HepG2 (cell line): ENCODE measurements at regions not wholly inside any gene's neighbourhood (a gene's known extent, or its start where the extent isn't known, plus 50 kb on each side); places are given as distances from the start of the nearest gene placed in this dataset.
A peak's percentile ranks its signal among the peaks of the same experiment; 100 is the strongest.

Source experiments
- ATAC-seq: fragments of 200-7000 bp; cut with Tn5 transposase; 3 replicates; pipeline ENCODE4 v1.9.1; 2020; ENCODE audit warnings: mild to moderate bottlenecking, moderate library complexity
- BruUV-seq: library from RNA; stranded (reverse); fragments of 400-500 nt; replicated peaks from 2 replicates; lab custom pipeline; 2021; lab: Mats Ljungman, UMichigan
- CTCF ChIA-PET: fragments of 300-600 bp; formaldehyde crosslinking; extraction: SDS; loops from one replicate; lab custom pipeline; 2021; ENCODE audit warnings: low total read pairs, inconsistent platforms, low intra/inter-chr PET ratio; lab: Yijun Ruan, JAX
- POLR2A ChIA-PET: fragments of 350-600 bp; sonication (Branson Sonifier 250); formaldehyde crosslinking; loops from one replicate; lab custom pipeline; 2020; ENCODE audit warnings: antibody characterized with exemption, inconsistent platforms; lab: Yijun Ruan, JAX
- DNase-seq: peaks from one replicate; pipeline ENCODE4 v3.0.0-alpha.2; 2015; ENCODE audit warnings: low spot score
- FAIRE-seq: peaks from 3 replicates; lab custom pipeline; 2011; peaks lifted over from hg19 to GRCh38; lab: Jason Lieb, UNC
- H2AFZ ChIP-seq: one replicate; pipeline ENCODE4 v1.6.1; 2011; ENCODE audit warnings: low read length, inconsistent platforms
- H3K27ac ChIP-seq: fragments of 300-600 bp; 3 replicates; pipeline ENCODE4 v1.8.0; 2011; ENCODE audit warnings: mixed run types, mild to moderate bottlenecking, mixed read lengths, low read length, inconsistent platforms; ENCODE audit not compliant: insufficient read depth; ENCODE audit errors: extremely low read length
- H3K27me3 ChIP-seq, 2 experiments: fragments of 200-600 bp in 1 of 2; 2 replicates in 1 of 2; 3 replicates in 1 of 2; pipeline versions ENCODE4 v1.6.0 to v1.8.0; 2011; ENCODE audit warnings: low read length in 2 of 2, mild to moderate bottlenecking in 2 of 2, moderate library complexity in 2 of 2, inconsistent platforms in 1 of 2; ENCODE audit not compliant: insufficient read depth in 2 of 2, control insufficient read depth in 1 of 2
- H3K36me3 ChIP-seq, 2 experiments: fragments of 200-600 bp in 1 of 2; replicated peaks in 1 of 2; 2 replicates in 1 of 2; 3 replicates in 1 of 2; pipeline versions ENCODE4 v1.5.1 to v1.8.0; 2011; ENCODE audit warnings: low read length in 2 of 2, inconsistent platforms in 1 of 2; ENCODE audit not compliant: insufficient read depth in 2 of 2, control insufficient read depth in 1 of 2
- H3K4me1 ChIP-seq: 2 replicates; pipeline ENCODE4 v1.5.1; 2012; ENCODE audit warnings: low read length, inconsistent platforms; ENCODE audit not compliant: insufficient read depth
- H3K4me2 ChIP-seq: 2 replicates; pipeline ENCODE4 v1.6.0; 2011; ENCODE audit warnings: low read depth, low read length, inconsistent platforms
- H3K4me3 ChIP-seq, 3 experiments: fragments of 200-600 bp in 1 of 3; sonication (generic), shearing (Covaris generic) in 1 of 3; replicated peaks in 1 of 3; 2 replicates each; pipeline ENCODE4 v1.5.1; 2011 to 2016; ENCODE audit warnings: low read length in 3 of 3, inconsistent platforms in 2 of 3, low read depth in 2 of 3, mild to moderate bottlenecking in 2 of 3, control low read depth in 1 of 3, mixed read lengths in 1 of 3; ENCODE audit not compliant: insufficient read depth in 1 of 3
- H3K79me2 ChIP-seq: one replicate; pipeline ENCODE4 v1.6.1; 2011; ENCODE audit warnings: low read length, inconsistent platforms; ENCODE audit not compliant: insufficient read depth
- H3K9ac ChIP-seq: 2 replicates; pipeline ENCODE4 v1.6.0; 2011; ENCODE audit warnings: mild to moderate bottlenecking, low read depth, low read length, inconsistent platforms; ENCODE audit not compliant: insufficient read depth
- H3K9me3 ChIP-seq: 2 replicates; pipeline ENCODE4 v1.5.1; 2012; ENCODE audit warnings: mild to moderate bottlenecking, low read length
- H4K20me1 ChIP-seq: 2 replicates; pipeline ENCODE4 v1.6.0; 2011; ENCODE audit warnings: inconsistent platforms, mild to moderate bottlenecking, low read length, moderate library complexity; ENCODE audit not compliant: insufficient read depth
- ESRRA ChIP-seq: sonication (generic); formaldehyde crosslinking; IDR thresholded peaks from 2 replicates; pipeline ENCODE4 v1.5.1; 2020; ENCODE audit warnings: mild to moderate bottlenecking, low read depth, missing genetic modification reagents
- NFRKB ChIP-seq: fragments of 450-650 bp; IDR thresholded peaks from 2 replicates; pipeline ENCODE4 v1.6.1; 2017
- SPEN ChIP-seq: sonication (generic); formaldehyde crosslinking; IDR thresholded peaks from 2 replicates; pipeline ENCODE4 v1.5.1; 2020; ENCODE audit warnings: low read depth, mild to moderate bottlenecking, missing genetic modification reagents
- TOPORS ChIP-seq: sonication (generic); formaldehyde crosslinking; IDR thresholded peaks from 2 replicates; pipeline ENCODE4 v1.8.0; 2023; ENCODE audit warnings: mild to moderate bottlenecking, missing genetic modification reagents
- ZNF3 ChIP-seq: IDR thresholded peaks from 2 replicates; pipeline ENCODE4 v1.7.0; 2017; ENCODE audit warnings: inconsistent platforms
- ZNF543 ChIP-seq: sonication (generic); formaldehyde crosslinking; IDR thresholded peaks from 2 replicates; pipeline ENCODE4 v1.4.0; 2020; ENCODE audit warnings: mild to moderate bottlenecking, missing genetic modification reagents
- ZNF747 ChIP-seq: sonication (generic); formaldehyde crosslinking; IDR thresholded peaks from 2 replicates; pipeline ENCODE4 v1.8.1; 2023; ENCODE audit warnings: missing genetic modification reagents, mild to moderate bottlenecking, borderline replicate concordance
- ZZZ3 ChIP-seq: sonication (generic); formaldehyde crosslinking; IDR thresholded peaks from 2 replicates; pipeline ENCODE4 v1.4.0; 2020; ENCODE audit warnings: missing genetic modification reagents, mild to moderate bottlenecking, borderline replicate concordance
- WGBS: methylation state at CpG from one replicate; pipeline ENCODE4 v1.1.6; 2017; ENCODE audit warnings: low lambda C conversion rate; 5-methylcytosine and 5-hydroxymethylcytosine counted together
- in situ Hi-C: cut with HindIII; loops from 2 replicates; pipeline ENCODE4 v1.10.0; 2017; ENCODE audit warnings: low pct_unique_long_range_greater_than_20kb; ENCODE audit not compliant: extremely low pct_ligation_motif_present
- intact Hi-C: fragments of 100-400 bp; cut with micrococcal nuclease; formaldehyde crosslinking; loops from one replicate; pipeline ENCODE4 v1.10.0; 2022; ENCODE audit not compliant: unreplicated experiment
- TF ChIP-seq, protein P1 (sequence below): IDR thresholded peaks from 2 replicates; pipeline ENCODE4 v1.6.1; 2012; ENCODE audit warnings: low read length, improper control_type of control experiment
- TF ChIP-seq, protein P2 (sequence below): sonication (generic); formaldehyde crosslinking; IDR thresholded peaks from 2 replicates; pipeline ENCODE4 v1.5.0; 2020; ENCODE audit warnings: missing genetic modification reagents
- TF ChIP-seq, protein P3 (sequence below): sonication (generic); formaldehyde crosslinking; IDR thresholded peaks from 2 replicates; pipeline ENCODE4 v1.4.0; 2020; ENCODE audit warnings: mild to moderate bottlenecking, missing genetic modification reagents
- TF ChIP-seq, protein P4 (sequence below): sonication (generic); formaldehyde crosslinking; IDR thresholded peaks from 2 replicates; pipeline ENCODE4 v1.4.0; 2020; ENCODE audit warnings: mild to moderate bottlenecking, missing genetic modification reagents

DNA sequence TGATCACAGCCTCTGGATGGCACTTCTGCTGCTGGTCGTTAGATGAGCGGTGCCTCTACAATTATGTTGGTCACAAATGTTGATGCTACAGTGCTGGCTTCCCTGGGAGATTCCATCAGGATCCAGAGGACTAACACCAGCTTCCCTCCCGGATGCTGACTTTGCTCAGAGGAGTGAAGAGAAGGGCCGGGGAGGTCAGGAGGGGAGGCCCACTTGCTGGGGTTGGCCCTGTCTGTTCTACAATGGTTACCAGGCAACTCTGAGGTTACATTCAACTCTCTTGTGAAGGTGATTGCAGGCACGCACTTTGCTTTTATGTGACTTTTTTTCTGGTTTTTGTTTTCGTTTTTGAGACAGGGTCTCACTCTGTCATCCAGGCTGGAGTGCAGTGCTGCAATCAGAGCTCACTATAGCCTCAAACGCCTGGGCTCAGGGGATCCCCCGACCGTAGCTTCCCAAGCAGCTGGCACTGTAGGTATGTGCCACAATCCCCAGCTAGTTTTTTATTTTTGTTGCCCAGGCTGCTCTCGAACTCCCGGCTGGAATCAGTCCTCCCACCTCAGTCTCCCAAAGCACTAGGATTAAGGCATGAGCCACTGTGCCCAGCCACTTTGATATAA lies 112.5 kb downstream of the ADSS2 start (continued):
- TF ChIP-seq ZZZ3 (CRISPR knock-in tag), result no peak
- TF ChIP-seq TOPORS (CRISPR knock-in tag), result no peak

DNA sequence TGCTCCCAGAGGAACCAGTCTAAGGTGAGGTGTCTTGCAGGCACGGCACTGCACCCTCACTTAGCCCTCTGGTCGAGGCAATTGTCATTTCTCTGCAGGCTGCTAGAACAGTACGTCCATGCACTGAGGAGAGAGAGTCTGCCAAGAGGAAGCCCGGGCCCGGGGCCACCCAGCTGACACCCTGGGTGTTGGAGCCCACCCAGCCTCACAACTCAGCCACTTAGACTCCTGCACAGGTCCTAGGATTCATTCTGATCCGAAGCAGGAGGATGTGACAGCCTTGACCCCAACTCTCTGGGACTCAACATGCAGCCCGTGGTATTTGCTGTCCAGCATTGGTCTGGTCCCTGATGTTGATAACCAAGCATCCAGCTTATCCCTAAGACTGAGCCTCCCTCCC lies 111.9 kb downstream of the ADSS2 start:
- no peak for DNase-seq
- no peak overlapping the region for H3K4me2 ChIP-seq
- ATAC-seq, result peak; percentile 33; the same call in 2 of the 3 replicates
- no peak for FAIRE-seq
- 0% methylated on average over 2 of the region's 7 CpGs for WGBS
- TF ChIP-seq NFRKB (no peak), SPEN (no peak), ZNF543 (CRISPR knock-in tag) (no peak), ESRRA (CRISPR knock-in tag) (no peak), ZNF747 (CRISPR knock-in tag) (no peak), ZNF3 (CRISPR knock-in tag) (no peak)
- TF ChIP-seq, protein P1, sequence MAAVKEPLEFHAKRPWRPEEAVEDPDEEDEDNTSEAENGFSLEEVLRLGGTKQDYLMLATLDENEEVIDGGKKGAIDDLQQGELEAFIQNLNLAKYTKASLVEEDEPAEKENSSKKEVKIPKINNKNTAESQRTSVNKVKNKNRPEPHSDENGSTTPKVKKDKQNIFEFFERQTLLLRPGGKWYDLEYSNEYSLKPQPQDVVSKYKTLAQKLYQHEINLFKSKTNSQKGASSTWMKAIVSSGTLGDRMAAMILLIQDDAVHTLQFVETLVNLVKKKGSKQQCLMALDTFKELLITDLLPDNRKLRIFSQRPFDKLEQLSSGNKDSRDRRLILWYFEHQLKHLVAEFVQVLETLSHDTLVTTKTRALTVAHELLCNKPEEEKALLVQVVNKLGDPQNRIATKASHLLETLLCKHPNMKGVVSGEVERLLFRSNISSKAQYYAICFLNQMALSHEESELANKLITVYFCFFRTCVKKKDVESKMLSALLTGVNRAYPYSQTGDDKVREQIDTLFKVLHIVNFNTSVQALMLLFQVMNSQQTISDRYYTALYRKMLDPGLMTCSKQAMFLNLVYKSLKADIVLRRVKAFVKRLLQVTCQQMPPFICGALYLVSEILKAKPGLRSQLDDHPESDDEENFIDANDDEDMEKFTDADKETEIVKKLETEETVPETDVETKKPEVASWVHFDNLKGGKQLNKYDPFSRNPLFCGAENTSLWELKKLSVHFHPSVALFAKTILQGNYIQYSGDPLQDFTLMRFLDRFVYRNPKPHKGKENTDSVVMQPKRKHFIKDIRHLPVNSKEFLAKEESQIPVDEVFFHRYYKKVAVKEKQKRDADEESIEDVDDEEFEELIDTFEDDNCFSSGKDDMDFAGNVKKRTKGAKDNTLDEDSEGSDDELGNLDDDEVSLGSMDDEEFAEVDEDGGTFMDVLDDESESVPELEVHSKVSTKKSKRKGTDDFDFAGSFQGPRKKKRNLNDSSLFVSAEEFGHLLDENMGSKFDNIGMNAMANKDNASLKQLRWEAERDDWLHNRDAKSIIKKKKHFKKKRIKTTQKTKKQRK, result no peak
- TF ChIP-seq, protein P2, sequence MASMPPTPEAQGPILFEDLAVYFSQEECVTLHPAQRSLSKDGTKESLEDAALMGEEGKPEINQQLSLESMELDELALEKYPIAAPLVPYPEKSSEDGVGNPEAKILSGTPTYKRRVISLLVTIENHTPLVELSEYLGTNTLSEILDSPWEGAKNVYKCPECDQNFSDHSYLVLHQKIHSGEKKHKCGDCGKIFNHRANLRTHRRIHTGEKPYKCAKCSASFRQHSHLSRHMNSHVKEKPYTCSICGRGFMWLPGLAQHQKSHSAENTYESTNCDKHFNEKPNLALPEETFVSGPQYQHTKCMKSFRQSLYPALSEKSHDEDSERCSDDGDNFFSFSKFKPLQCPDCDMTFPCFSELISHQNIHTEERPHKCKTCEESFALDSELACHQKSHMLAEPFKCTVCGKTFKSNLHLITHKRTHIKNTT (CRISPR knock-in tag), result no peak
- TF ChIP-seq, protein P3, sequence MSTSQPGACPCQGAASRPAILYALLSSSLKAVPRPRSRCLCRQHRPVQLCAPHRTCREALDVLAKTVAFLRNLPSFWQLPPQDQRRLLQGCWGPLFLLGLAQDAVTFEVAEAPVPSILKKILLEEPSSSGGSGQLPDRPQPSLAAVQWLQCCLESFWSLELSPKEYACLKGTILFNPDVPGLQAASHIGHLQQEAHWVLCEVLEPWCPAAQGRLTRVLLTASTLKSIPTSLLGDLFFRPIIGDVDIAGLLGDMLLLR (CRISPR knock-in tag), result no peak
- TF ChIP-seq, protein P4, sequence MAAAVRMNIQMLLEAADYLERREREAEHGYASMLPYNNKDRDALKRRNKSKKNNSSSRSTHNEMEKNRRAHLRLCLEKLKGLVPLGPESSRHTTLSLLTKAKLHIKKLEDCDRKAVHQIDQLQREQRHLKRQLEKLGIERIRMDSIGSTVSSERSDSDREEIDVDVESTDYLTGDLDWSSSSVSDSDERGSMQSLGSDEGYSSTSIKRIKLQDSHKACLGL, result no peak
- in situ Hi-C loops, result no loop called here
- no peak overlapping the region for H2AFZ ChIP-seq
- no peak overlapping the region for H3K4me3 ChIP-seq
- H3K9ac ChIP-seq, result no peak overlapping the region
- no peaks in the 10 kb centered on the region for H3K79me2 ChIP-seq
- H4K20me1 ChIP-seq, result no peaks in the 10 kb centered on the region
- ChIA-PET POLR2A (no interaction called here), CTCF (no interaction called here)
- no TSS peak for BruUV-seq
- peaks cover 14% of the 10 kb centered on the region for H3K4me1 ChIP-seq
- H3K27me3 ChIP-seq, result peaks cover 2 to 16% of the 10 kb centered on the region in 2 experiments; a peak in 3 of 5 replicates
- H3K36me3 ChIP-seq, result no peaks in the 10 kb centered on the region
- H3K9me3 ChIP-seq, result no peaks in the 10 kb centered on the region
- intact Hi-C loops, result no loop called here
- H3K27ac ChIP-seq, result no peak overlapping the region
